Lower leg skin (tissue), 3 donors: ENCODE measurements at regions not wholly inside any gene's neighbourhood (a gene's known extent, or its start where the extent isn't known, plus 50 kb on each side); places are given as distances from the start of the nearest gene placed in this dataset.

Experiments
- CTCF ChIP-seq, 3 donors: fragments of 450-650 bp; IDR thresholded peaks; one replicate each; pipeline ENCODE4 v1.5.1; 2016; ENCODE audit warnings: antibody characterized with exemption in 3 of 3, mild to moderate bottlenecking in 3 of 3, moderate library complexity in 2 of 3
- POLR2A ChIP-seq, 2 donors: fragments of 450-650 bp; IDR thresholded peaks; one replicate each; pipeline ENCODE4 v1.6.1; 2016 to 2017; ENCODE audit warnings: antibody characterized with exemption in 2 of 2, mild to moderate bottlenecking in 1 of 2, moderate library complexity in 1 of 2

DNA sequence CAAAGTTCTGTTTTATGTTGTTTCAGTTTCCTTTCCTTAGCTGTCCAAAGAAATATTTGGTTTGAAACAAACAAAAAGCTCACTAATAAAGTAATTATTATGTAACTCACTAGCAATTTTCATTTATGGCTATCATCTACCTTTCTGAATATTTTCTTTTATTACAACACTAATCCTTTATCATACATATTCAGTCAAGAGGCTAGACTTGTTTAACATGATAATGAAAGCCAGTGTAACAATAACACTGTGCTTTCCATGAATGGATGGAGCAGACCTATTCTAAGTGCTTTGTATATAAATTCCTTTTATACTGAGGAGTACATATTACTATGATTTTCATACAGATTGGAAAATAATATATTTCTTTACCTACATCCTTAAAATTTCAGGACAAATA is 972.8 kb upstream of the ADGRL4 start:
- no peak for TF ChIP-seq CTCF (IDR thresholded peaks at IDR 0.05)
- no peak for TF ChIP-seq POLR2A (IDR thresholded peaks at IDR 0.05)
